Islet precursor cell (in vitro differentiated cells): ENCODE measurements at regions not wholly inside any gene's neighbourhood (a gene's known extent, or its start where the extent isn't known, plus 50 kb on each side); places are given as distances from the start of the nearest gene placed in this dataset.
"Not testable (repeated sequence)": the region's sequence is repeated elsewhere in the genome, so short reads cannot be mapped to it uniquely, and the experiment has no call there.

ENCODE experiments used
- DNase-seq: peaks from one replicate; pipeline ENCODE4 v3.0.0-alpha.2; 2018

GRCh38 chr5:25002371-25002770 lies 357.6 kb upstream of the CDH10 start:
- DNase-seq, result no peak

- DNase-seq, result no peak
Observed at GRCh38 chr5:24999732-25000131, 355.0 kb upstream of the CDH10 start.

- DNase-seq, result no peak
Observed at GRCh38 chr5:24998641-24999040, 353.9 kb upstream of the CDH10 start.

- DNase-seq, result no peak
Observed at GRCh38 chr5:24986326-24986725, 341.5 kb upstream of the CDH10 start.

GRCh38 chr5:24978552-24978951 lies 333.8 kb upstream of the CDH10 start:
- DNase-seq, result not testable (repeated sequence)

- no peak for DNase-seq
Observed at GRCh38 chr5:24963611-24964010, 318.8 kb upstream of the CDH10 start.

- DNase-seq, result no peak
Observed at GRCh38 chr5:24923400-24923799, 278.6 kb upstream of the CDH10 start.

GRCh38 chr5:24918676-24919075 lies 273.9 kb upstream of the CDH10 start:
- DNase-seq, result no peak

GRCh38 chr5:24916863-24917262 lies 272.1 kb upstream of the CDH10 start:
- DNase-seq, result no peak

- DNase-seq, result no peak
Observed at GRCh38 chr5:24909210-24909609, 264.4 kb upstream of the CDH10 start.

- no peak for DNase-seq
Observed at GRCh38 chr5:24906689-24907088, 261.9 kb upstream of the CDH10 start.

- DNase-seq, result no peak
Observed at GRCh38 chr5:24904981-24905517, 260.3 kb upstream of the CDH10 start.

GRCh38 chr5:24899180-24899579 lies 254.4 kb upstream of the CDH10 start:
- no peak for DNase-seq

GRCh38 chr5:24864244-24864643 lies 219.5 kb upstream of the CDH10 start:
- DNase-seq, result no peak

GRCh38 chr5:24862117-24862516 lies 217.3 kb upstream of the CDH10 start:
- no peak for DNase-seq

- DNase-seq, result no peak
Observed at GRCh38 chr5:24855485-24855884, 210.7 kb upstream of the CDH10 start.

- no peak for DNase-seq
Observed at GRCh38 chr5:24854850-24855249, 210.1 kb upstream of the CDH10 start.

- DNase-seq, result no peak
Observed at GRCh38 chr5:24854350-24854749, 209.6 kb upstream of the CDH10 start.

- DNase-seq, result no peak
Observed at GRCh38 chr5:24850926-24851486, 206.2 kb upstream of the CDH10 start.

- no peak for DNase-seq
Observed at GRCh38 chr5:24849210-24849609, 204.4 kb upstream of the CDH10 start.

GRCh38 chr5:24831989-24832388 lies 187.2 kb upstream of the CDH10 start:
- no peak for DNase-seq

- DNase-seq, result peak; percentile 94
Observed at GRCh38 chr5:24823625-24824024, 178.8 kb upstream of the CDH10 start.

- DNase-seq, result no peak
Observed at GRCh38 chr5:24819841-24820240, 175.1 kb upstream of the CDH10 start.

GRCh38 chr5:24817966-24818365 lies 173.2 kb upstream of the CDH10 start:
- no peak for DNase-seq

GRCh38 chr5:24816206-24816605 lies 171.4 kb upstream of the CDH10 start:
- DNase-seq, result no peak
